Lower lobe of right lung (tissue), 2 donors: ENCODE measurements at regions not wholly inside any gene's neighbourhood (a gene's known extent, or its start where the extent isn't known, plus 50 kb on each side); places are given as distances from the start of the nearest gene placed in this dataset.

Experiments
- ATAC-seq, 2 donors: fragments of 200-7000 bp; cut with Tn5 transposase; one replicate each; pipeline ENCODE4 v1.9.1; 2020 to 2022; ENCODE audit warnings: mild to moderate bottlenecking in 2 of 2, moderate library complexity in 2 of 2
- DNase-seq: peaks from one replicate; pipeline ENCODE4 v3.0.0-alpha.2; 2020
- H3K27ac ChIP-seq: fragments of 200-600 bp; one replicate; pipeline ENCODE4 v1.8.0; 2022
- H3K27me3 ChIP-seq: fragments of 200-600 bp; one replicate; pipeline ENCODE4 v1.8.0; 2022; ENCODE audit warnings: low read depth
- H3K36me3 ChIP-seq: fragments of 200-600 bp; one replicate; pipeline ENCODE4 v1.8.0; 2022; ENCODE audit warnings: mild to moderate bottlenecking
- H3K4me1 ChIP-seq: fragments of 200-600 bp; one replicate; pipeline ENCODE4 v1.8.0; 2022
- H3K4me3 ChIP-seq: fragments of 200-600 bp; one replicate; pipeline ENCODE4 v1.8.0; 2022; ENCODE audit warnings: mild to moderate bottlenecking
- H3K9me3 ChIP-seq: fragments of 200-600 bp; one replicate; pipeline ENCODE4 v1.8.0; 2022
- CTCF ChIP-seq: fragments of 200-600 bp; IDR thresholded peaks from one replicate; pipeline ENCODE4 v1.8.0; 2022; ENCODE audit warnings: antibody characterized with exemption, mild to moderate bottlenecking
- intact Hi-C: fragments of 100-400 bp; cut with DNase I; formaldehyde crosslinking; loops from one replicate; pipeline ENCODE4 v1.11.0; 2022
- donor health status: DM: no; HTN: yes; CAD: no; lungs with severe emphysema.

GRCh38 chr5:17430241-17430640 is 67.8 kb upstream of the TAF11L2 start:
- DNase-seq: no peak
- no peak overlapping the region for H3K4me3 ChIP-seq
- intact Hi-C loops: no loop called here
- ATAC-seq: peak in 1 of 2 donors; percentile 9
- no peaks in the 10 kb centered on the region for H3K36me3 ChIP-seq
- no peaks in the 10 kb centered on the region for H3K27me3 ChIP-seq
- H3K4me1 ChIP-seq: no peaks in the 10 kb centered on the region
- no peaks in the 10 kb centered on the region for H3K9me3 ChIP-seq
- no peak overlapping the region for H3K27ac ChIP-seq
- no peak for TF ChIP-seq CTCF

- H3K4me3 ChIP-seq: no peak overlapping the region
- intact Hi-C loops: no loop called here
- ATAC-seq: no peak
Measured at GRCh38 chr5:17431272-17432050, 66.6 kb upstream of the TAF11L2 start.

GRCh38 chr5:17432569-17432968 is 65.5 kb upstream of the TAF11L2 start:
- DNase-seq (no peak), ATAC-seq (no peak)
- no peaks in the 10 kb centered on the region for H3K4me1 ChIP-seq
- H3K4me3 ChIP-seq: no peak overlapping the region
- H3K27me3 ChIP-seq: no peaks in the 10 kb centered on the region
- H3K27ac ChIP-seq: no peak overlapping the region
- no peaks in the 10 kb centered on the region for H3K9me3 ChIP-seq
- no peak for TF ChIP-seq CTCF
- intact Hi-C loops: no loop called here
- no peaks in the 10 kb centered on the region for H3K36me3 ChIP-seq

More at GRCh38 chr5:17431272-17432050, 66.6 kb upstream of the TAF11L2 start:
- Histone ChIP-seq H3K27me3 (no peaks in the 10 kb centered on the region), H3K27ac (no peak overlapping the region), H3K36me3 (no peaks in the 10 kb centered on the region), H3K4me1 (no peaks in the 10 kb centered on the region), H3K9me3 (no peaks in the 10 kb centered on the region)
- TF ChIP-seq CTCF: no peak
- no peak for DNase-seq

- no peak for DNase-seq
- no peaks in the 10 kb centered on the region for H3K27me3 ChIP-seq
- H3K27ac ChIP-seq: no peak overlapping the region
- ATAC-seq: no peak
- no peak overlapping the region for H3K4me3 ChIP-seq
- intact Hi-C loops: no loop called here
- TF ChIP-seq CTCF: no peak
- no peaks in the 10 kb centered on the region for H3K9me3 ChIP-seq
- H3K36me3 ChIP-seq: no peaks in the 10 kb centered on the region
- H3K4me1 ChIP-seq: no peaks in the 10 kb centered on the region
Measured at GRCh38 chr5:17433406-17433805, 64.6 kb upstream of the TAF11L2 start.

GRCh38 chr5:17434982-17435381 is 63.0 kb upstream of the TAF11L2 start:
- TF ChIP-seq CTCF: no peak
- Histone ChIP-seq H3K4me1 (no peaks in the 10 kb centered on the region), H3K36me3 (no peaks in the 10 kb centered on the region), H3K9me3 (no peaks in the 10 kb centered on the region), H3K27ac (no peak overlapping the region), H3K4me3 (no peak overlapping the region), H3K27me3 (no peaks in the 10 kb centered on the region)
- no peak for DNase-seq
- intact Hi-C loops: no loop called here
- ATAC-seq: no peak
